ENCODE measurements at regions not wholly inside any gene's neighbourhood (a gene's known extent, or its start where the extent isn't known, plus 50 kb on each side); places are given as distances from the start of the nearest gene placed in this dataset.
A peak's percentile ranks its signal among the peaks of the same experiment; 100 is the strongest.
"Not testable (repeated sequence)": the region's sequence is repeated elsewhere in the genome, so short reads cannot be mapped to it uniquely, and the experiment has no call there.

GRCh38 chr13:60267498-60268202 lies 103.9 kb upstream of the DIAPH3 start:
- Mint-ChIP-seq H3K27me3 (peaks cover 2% of the 10 kb centered on the region), H3K27ac (no peak overlapping the region), H3K36me3 (no peaks in the 10 kb centered on the region), H3K9me3 (peaks cover 4% of the 10 kb centered on the region), H3K4me3 (no peak overlapping the region), H3K4me1 (no peaks in the 10 kb centered on the region)
- ATAC-seq (ENCODE audit: low read depth) (peak; percentile 41), DNase-seq (ENCODE audit: low spot score in 2 of 2) (no peak)

DNA sequence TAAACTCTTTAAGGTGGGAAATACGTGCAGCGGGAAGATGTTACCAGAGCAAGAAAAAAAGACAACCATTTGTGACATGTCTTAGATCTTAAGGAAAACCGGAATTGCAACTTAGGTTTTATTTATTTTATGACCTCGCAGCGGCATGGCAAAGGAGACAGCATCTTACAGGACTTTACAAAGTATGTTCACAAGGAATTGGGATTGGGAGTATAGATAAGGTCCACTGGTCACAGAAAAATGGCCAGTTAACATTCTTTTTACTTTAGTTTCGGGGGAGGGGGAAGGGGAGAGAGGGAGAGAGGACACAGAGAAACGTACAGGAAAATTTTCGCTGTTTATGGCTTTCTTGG lies 104.5 kb upstream of the DIAPH3 start:
- Mint-ChIP-seq H3K4me3 (no peak overlapping the region), H3K9me3 (peaks cover under 1% of the 10 kb centered on the region), H3K27ac (no peak overlapping the region), H3K36me3 (no peaks in the 10 kb centered on the region), H3K27me3 (peaks cover 2% of the 10 kb centered on the region), H3K4me1 (no peaks in the 10 kb centered on the region)
- ATAC-seq (ENCODE audit: low read depth) (no peak), DNase-seq (ENCODE audit: low spot score in 2 of 2) (no peak)

- Mint-ChIP-seq H3K4me1 (no peaks in the 10 kb centered on the region), H3K36me3 (no peaks in the 10 kb centered on the region), H3K27ac (no peak overlapping the region), H3K9me3 (peaks cover 1% of the 10 kb centered on the region), H3K4me3 (no peak overlapping the region), H3K27me3 (peaks cover 8% of the 10 kb centered on the region)
- ATAC-seq (ENCODE audit: low read depth) (no peak), DNase-seq (ENCODE audit: low spot score in 2 of 2) (no peak)
Measured at GRCh38 chr13:60273971-60274527, 110.3 kb upstream of the DIAPH3 start.

GRCh38 chr13:60274655-60275054 lies 110.9 kb upstream of the DIAPH3 start:
- DNase-seq (ENCODE audit: low spot score in 2 of 2) (no peak), ATAC-seq (ENCODE audit: low read depth) (no peak)
- no peaks in the 10 kb centered on the region for H3K4me1 Mint-ChIP-seq
- H3K27ac Mint-ChIP-seq = no peak overlapping the region
- H3K36me3 Mint-ChIP-seq = no peaks in the 10 kb centered on the region
- H3K4me3 Mint-ChIP-seq = no peak overlapping the region
- peaks cover 1% of the 10 kb centered on the region for H3K9me3 Mint-ChIP-seq
- H3K27me3 Mint-ChIP-seq = peaks cover 9% of the 10 kb centered on the region

GRCh38 chr13:60275208-60275607 lies 111.5 kb upstream of the DIAPH3 start:
- Mint-ChIP-seq H3K27ac (no peak overlapping the region), H3K27me3 (peaks cover 9% of the 10 kb centered on the region), H3K36me3 (no peaks in the 10 kb centered on the region), H3K4me1 (no peaks in the 10 kb centered on the region), H3K4me3 (no peak overlapping the region), H3K9me3 (peaks cover 1% of the 10 kb centered on the region)
- ATAC-seq (ENCODE audit: low read depth) (no peak), DNase-seq (ENCODE audit: low spot score in 2 of 2) (no peak)

- not testable (repeated sequence) for H3K4me1 Mint-ChIP-seq; H3K9me3 Mint-ChIP-seq; ATAC-seq (ENCODE audit: low read depth); H3K36me3 Mint-ChIP-seq; H3K27ac Mint-ChIP-seq; DNase-seq (ENCODE audit: low spot score in 2 of 2); H3K4me3 Mint-ChIP-seq; H3K27me3 Mint-ChIP-seq
Measured at GRCh38 chr13:60280524-60280923, 116.5 kb upstream of the TDRD3 start.

DNA sequence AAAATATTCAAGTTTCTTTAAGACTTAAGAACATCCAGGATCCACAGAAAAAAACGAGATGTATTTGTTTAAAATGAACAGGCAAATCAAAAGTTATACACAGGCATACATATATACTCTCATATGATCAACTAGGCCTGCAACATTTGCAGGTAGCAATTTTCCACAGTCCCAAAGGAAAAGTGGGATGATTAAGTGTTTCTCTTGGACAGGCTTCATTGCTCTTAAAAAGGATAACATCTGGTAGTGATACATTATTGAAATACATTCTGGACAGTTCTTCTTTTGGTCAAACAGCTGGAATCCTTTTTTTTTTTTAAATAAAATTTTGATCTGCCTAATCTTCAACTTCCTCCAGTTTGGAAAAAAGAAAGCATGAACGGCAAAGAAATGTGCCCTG lies 114.8 kb upstream of the TDRD3 start:
- peaks cover 5% of the 10 kb centered on the region for H3K27me3 Mint-ChIP-seq
- ATAC-seq (ENCODE audit: low read depth) = no peak
- H3K36me3 Mint-ChIP-seq = no peaks in the 10 kb centered on the region
- no peak overlapping the region for H3K27ac Mint-ChIP-seq
- DNase-seq (ENCODE audit: low spot score in 2 of 2) = no peak
- no peak overlapping the region for H3K4me3 Mint-ChIP-seq
- H3K4me1 Mint-ChIP-seq = no peaks in the 10 kb centered on the region
- H3K9me3 Mint-ChIP-seq = no peaks in the 10 kb centered on the region

DNA sequence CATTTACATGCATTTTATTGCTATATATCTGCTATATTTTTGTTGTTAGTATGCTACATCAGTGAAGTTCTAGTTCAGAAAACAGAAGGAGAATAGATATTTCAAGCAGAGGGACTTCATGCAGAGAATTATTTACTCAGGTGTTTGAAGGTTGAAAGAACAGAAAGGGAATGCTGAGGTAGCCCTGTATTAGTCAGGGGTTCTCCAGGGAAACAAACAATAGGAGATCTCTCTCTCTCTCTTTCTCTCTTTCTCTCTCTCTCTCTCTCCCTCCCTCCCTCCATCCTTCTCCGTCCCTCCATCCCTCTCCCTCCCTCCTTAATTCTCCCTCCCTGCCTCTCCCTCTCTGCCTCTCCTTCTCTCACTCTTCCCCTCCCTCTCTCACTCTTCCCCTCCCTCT lies 114.3 kb upstream of the TDRD3 start:
- no peak for ATAC-seq (ENCODE audit: low read depth)
- no peaks in the 10 kb centered on the region for H3K36me3 Mint-ChIP-seq
- no peak for DNase-seq (ENCODE audit: low spot score in 2 of 2)
- no peaks in the 10 kb centered on the region for H3K9me3 Mint-ChIP-seq
- no peaks in the 10 kb centered on the region for H3K4me1 Mint-ChIP-seq
- H3K27ac Mint-ChIP-seq = no peak overlapping the region
- H3K4me3 Mint-ChIP-seq = no peak overlapping the region
- peaks cover 3% of the 10 kb centered on the region for H3K27me3 Mint-ChIP-seq

- no peak for ATAC-seq (ENCODE audit: low read depth)
- H3K36me3 Mint-ChIP-seq = no peaks in the 10 kb centered on the region
- no peaks in the 10 kb centered on the region for H3K4me1 Mint-ChIP-seq
- no peak overlapping the region for H3K4me3 Mint-ChIP-seq
- H3K27ac Mint-ChIP-seq = no peak overlapping the region
- DNase-seq (ENCODE audit: low spot score in 2 of 2) = no peak
- no peaks in the 10 kb centered on the region for H3K9me3 Mint-ChIP-seq
- no peaks in the 10 kb centered on the region for H3K27me3 Mint-ChIP-seq
Measured at GRCh38 chr13:60286707-60287106, 110.3 kb upstream of the TDRD3 start.

DNA sequence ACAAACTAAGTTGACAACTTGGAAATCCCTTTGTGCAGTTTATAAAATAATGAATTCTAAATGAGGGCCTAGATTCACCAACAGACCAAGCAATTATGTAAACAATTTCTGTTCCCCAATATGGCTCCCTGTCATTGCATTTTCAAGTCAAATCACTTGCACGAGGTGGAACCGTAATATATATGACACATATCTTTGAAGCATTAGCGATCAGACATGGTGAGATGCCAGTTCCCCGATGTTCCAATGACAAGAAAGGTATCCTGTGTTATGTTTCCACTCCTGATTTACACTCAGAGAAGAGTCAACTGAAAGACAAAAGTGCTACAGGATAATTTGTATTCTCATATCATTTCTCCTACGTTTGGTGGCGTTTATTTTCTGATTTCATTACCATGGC lies 108.5 kb upstream of the TDRD3 start:
- no peak for ATAC-seq (ENCODE audit: low read depth)
- Mint-ChIP-seq H3K4me3 (no peak overlapping the region), H3K4me1 (no peaks in the 10 kb centered on the region), H3K27me3 (no peaks in the 10 kb centered on the region), H3K27ac (no peak overlapping the region), H3K9me3 (no peaks in the 10 kb centered on the region), H3K36me3 (no peaks in the 10 kb centered on the region)
- DNase-seq (ENCODE audit: low spot score in 2 of 2) = no peak

DNA sequence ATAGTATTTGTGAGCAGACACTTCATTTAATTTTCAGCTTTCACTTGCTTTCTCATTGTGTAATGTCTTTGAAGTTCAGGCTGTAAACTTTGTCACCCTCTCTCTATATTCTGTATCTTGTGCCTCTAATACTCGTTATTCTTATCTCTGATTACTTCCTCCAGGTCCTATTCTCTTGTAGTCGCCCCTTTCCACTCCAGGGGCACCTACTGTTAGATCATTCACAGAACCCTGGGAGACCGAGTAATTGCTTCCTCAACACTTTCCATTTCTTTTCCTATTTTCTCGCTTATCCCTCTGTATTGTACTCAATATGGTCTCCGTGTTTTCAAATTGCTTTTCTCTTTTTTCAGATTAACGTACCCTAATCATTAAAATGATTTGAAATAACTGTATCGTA lies 93.9 kb upstream of the TDRD3 start:
- DNase-seq (ENCODE audit: low spot score in 2 of 2) = no peak
- Mint-ChIP-seq H3K27ac (no peak overlapping the region), H3K4me3 (no peak overlapping the region), H3K27me3 (peaks cover 3% of the 10 kb centered on the region), H3K4me1 (no peaks in the 10 kb centered on the region), H3K9me3 (no peaks in the 10 kb centered on the region), H3K36me3 (no peaks in the 10 kb centered on the region)
- no peak for ATAC-seq (ENCODE audit: low read depth)

DNA sequence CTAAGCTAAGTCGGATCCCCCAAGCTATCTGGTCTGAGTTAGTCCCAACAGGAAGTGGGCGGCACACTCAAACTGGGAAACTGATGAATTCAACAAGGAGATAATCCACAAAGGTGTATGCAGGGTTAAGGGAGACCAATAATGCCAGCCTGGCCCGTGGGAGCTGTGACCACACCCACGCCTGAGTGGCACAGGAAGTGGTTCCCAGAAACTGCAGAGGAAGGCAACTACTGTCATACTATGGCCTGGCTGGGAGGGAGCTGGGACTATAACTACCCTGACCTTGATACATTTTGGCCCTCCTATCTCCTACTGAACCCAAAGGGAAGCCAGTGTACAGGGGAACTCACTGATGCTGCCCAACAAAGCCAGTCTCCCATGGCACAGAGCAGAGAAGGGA lies 85.5 kb upstream of the TDRD3 start:
- ATAC-seq (ENCODE audit: low read depth) (no peak), DNase-seq (ENCODE audit: low spot score in 2 of 2) (no peak)
- Mint-ChIP-seq H3K9me3 (no peaks in the 10 kb centered on the region), H3K27ac (no peak overlapping the region), H3K27me3 (peaks cover 7% of the 10 kb centered on the region), H3K4me1 (no peaks in the 10 kb centered on the region), H3K4me3 (no peak overlapping the region), H3K36me3 (no peaks in the 10 kb centered on the region)

DNA sequence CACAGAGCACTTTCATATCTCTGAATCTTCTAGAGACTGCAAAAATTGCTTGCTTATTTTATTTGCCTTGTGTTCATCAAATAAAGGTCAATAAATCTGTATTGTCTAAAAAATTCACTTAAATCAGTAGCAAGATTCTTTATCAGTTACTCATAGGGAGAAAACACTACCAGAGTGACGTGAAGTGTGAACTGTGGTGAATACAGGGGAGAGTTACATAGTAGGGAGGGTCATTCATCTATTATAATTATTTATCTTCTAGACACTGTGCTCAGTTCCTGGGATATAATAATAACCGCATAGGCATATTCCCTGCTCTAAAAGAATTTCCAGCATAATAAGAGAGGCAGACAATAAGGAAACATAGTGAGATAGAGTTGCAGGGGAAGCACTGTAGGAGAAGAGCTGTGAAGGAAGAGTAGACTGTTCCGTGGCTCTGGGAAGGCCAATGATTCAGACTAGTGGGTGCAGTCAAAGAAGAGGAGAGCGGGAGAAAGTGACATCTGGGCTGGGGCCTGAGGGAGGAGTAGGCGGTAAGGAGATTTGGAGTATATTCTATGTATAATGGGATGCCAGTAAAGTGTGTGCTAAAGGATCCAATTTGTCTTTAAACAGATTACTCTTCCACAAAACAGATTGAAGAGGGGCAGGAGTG lies 84.0 kb upstream of the TDRD3 start:
- no peak for ATAC-seq (ENCODE audit: low read depth)
- DNase-seq (ENCODE audit: low spot score in 2 of 2) = no peak
- no peak overlapping the region for H3K4me3 Mint-ChIP-seq
- no peak overlapping the region for H3K27ac Mint-ChIP-seq
- no peaks in the 10 kb centered on the region for H3K36me3 Mint-ChIP-seq
- no peaks in the 10 kb centered on the region for H3K4me1 Mint-ChIP-seq
- H3K27me3 Mint-ChIP-seq = peaks cover 5% of the 10 kb centered on the region
- H3K9me3 Mint-ChIP-seq = no peaks in the 10 kb centered on the region

DNA sequence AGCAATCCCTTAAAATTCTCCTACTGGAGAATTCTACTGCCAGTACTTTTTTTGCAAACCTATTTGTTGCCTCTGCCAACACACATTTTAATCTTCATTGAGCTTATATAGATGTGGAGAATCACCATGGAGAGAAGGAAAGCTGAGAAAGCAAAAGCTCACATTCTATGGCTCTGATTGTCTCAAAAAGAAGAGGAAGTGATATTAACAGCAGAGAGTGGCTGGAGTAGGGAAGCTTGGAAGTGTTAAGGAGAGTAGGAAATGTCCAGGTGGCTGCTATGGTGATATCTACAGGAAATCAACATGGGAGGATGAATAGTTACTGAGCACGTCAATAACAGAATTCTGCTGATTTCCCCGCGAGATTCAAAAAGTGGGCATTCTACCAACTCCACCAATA lies 78.8 kb upstream of the TDRD3 start:
- Mint-ChIP-seq H3K27me3 (peaks cover 5% of the 10 kb centered on the region), H3K9me3 (peaks cover 2% of the 10 kb centered on the region), H3K4me3 (no peak overlapping the region), H3K27ac (no peak overlapping the region), H3K4me1 (no peaks in the 10 kb centered on the region), H3K36me3 (no peaks in the 10 kb centered on the region)
- no peak for ATAC-seq (ENCODE audit: low read depth)
- no peak for DNase-seq (ENCODE audit: low spot score in 2 of 2)

- Mint-ChIP-seq H3K4me3 (no peak overlapping the region), H3K27ac (no peak overlapping the region), H3K36me3 (no peaks in the 10 kb centered on the region), H3K9me3 (peaks cover 2% of the 10 kb centered on the region), H3K4me1 (no peaks in the 10 kb centered on the region), H3K27me3 (peaks cover 3% of the 10 kb centered on the region)
- DNase-seq (ENCODE audit: low spot score in 2 of 2) = no peak
- no peak for ATAC-seq (ENCODE audit: low read depth)
Measured at GRCh38 chr13:60324131-60324530, 72.9 kb upstream of the TDRD3 start.
